DMS79 (cell line): ENCODE measurements at regions not wholly inside any gene's neighbourhood (a gene's known extent, or its start where the extent isn't known, plus 50 kb on each side); places are given as distances from the start of the nearest gene placed in this dataset.

ENCODE experiments used
- DNase-seq: peaks from one replicate; lab custom pipeline; 2025; lab: John Stamatoyannopoulos, UW

DNA sequence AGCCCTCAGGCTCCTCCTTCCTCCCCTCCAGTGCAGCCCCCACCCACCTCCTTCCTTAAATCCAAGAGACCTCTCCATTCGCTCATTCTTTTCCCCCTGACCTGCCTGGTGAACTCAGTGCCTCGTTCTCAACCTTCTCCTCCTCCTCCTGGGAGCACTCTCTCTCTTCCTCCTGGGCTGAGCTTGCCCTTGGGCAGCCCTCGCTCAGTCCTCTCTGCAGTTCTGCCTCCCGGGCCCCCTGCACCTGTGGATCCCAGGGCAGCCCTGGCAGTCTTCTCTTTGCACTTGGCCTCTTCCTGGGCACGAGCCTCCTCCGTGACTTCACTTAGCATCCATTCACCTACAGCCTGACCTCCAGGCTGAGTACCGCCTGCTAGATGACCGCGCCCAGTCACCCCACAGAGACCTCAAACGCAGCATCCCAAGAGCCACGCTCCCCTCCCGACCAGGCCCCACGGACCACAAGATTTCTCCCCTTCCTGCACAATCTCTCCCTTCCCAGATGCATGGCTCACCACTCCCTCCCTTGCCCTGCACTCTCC lies 58.9 kb upstream of the ID2 start:
- DNase-seq: no peak

DNA sequence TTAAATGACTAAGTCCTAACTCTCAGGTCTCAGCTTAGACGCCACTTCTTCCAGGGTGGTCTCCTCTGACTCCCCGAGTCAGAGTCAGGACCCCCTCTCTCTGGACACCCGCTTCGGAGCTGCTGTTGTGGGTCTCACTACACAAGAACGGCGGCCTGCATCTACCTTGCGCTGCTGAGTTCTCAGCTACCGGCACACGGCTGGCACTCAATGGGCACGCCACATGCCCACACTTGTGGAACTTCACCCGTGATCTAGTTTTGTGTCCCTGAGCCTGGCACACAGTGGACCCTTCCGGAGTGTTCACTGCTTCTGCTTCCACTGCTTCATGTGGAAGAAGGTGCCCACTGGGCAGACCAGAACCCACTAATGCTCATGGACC lies 58.3 kb upstream of the ID2 start:
- DNase-seq: no peak

DNA sequence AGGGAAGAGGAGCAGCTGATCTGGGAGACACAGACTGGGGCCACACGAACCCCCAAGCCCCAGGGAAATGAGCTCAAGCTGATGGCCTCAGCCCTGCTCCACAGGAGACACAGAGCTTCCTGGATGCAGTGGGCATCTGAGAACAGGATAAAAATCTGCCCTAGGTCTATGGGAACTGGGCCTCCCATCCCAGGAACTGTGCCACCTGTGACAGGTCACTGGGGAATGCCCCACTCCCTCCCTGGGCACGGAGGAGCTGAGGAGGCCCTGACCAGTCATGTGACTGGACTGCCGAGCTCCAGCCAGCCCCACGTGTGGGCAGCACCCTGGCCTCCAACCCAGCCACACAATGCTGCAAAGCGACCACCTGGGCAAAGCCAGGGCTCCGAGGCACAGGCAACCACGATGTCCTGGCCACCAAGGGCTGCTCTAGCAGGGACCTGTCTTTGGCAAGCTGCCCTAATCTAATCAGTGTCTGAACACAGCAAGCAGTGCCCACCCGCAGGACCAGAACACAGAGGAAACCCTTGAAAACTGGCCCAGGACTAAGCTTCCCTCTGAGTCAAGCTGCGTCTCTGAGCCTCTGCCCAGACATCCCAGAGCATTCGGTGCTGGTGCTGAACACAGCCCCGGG lies 57.8 kb upstream of the ID2 start:
- no peak for DNase-seq

DNA sequence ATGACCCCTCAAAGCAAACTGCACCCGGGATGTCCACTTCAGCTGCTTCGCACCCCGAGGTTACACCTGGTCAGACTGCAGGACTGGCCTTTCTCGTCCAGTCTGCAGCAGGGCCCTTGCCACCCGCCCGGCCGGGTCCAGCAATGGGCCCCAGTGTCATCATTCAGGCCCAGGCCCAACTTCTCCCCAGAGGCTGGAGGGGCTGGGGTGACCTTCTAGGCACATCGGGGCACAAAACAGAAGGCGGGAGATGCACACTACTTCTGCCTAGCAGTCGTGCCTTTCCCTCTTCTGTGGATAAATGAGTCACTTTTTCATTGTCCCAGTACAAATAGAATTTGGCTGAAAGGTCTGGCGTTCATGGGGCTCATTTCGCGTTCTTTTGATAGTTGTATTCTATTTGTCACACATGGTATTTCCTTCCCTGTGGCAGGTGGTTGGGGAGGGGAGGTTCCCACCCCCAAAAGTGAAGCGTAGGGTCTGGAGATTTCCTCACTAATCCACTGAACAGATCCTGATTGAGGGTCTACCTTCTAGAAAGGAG lies 56.9 kb upstream of the ID2 start:
- no peak for DNase-seq

DNA sequence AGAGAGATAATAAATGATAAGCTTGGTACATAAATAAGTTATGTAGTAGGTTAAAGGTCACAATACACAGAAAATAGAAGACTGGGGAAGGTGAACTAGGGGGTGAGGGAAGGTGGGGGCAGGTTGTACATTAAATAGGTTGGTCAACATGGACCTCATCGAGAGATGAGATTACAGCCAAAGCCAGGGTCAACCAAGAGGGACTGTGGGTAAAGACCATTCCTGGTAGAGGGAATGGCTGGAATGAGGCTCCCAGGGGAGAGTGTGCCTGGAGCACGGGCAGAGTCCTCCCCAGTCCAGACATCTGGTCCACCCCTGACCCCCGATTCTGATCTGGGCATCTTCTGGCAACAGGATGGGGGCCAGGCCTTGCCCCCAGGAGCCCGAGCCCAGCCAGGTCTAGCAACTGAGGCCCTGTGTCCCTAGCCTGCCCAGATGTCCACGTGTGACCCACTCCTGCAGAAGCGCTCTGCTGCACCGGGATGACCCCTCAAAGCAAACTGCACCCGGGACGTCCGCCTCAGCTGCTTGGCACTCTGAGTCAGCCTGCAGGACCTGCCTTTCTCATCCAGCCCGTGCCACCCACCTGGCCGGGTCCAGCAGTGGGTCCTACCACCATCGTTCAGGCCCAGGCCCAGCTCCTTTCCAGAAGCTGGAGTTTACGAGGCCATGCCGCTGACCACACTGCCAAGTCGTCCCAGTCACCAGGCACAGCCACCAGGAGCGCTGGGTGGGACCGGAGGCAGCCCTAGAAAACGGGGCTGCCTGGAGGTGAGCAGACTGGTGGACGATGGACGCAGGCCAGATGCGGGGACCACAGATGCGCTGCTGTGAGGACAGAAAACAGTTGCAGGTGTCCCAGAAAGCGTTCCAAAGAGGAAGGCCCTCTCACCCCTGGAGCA lies 56.2 kb upstream of the ID2 start:
- DNase-seq: no peak

DNA sequence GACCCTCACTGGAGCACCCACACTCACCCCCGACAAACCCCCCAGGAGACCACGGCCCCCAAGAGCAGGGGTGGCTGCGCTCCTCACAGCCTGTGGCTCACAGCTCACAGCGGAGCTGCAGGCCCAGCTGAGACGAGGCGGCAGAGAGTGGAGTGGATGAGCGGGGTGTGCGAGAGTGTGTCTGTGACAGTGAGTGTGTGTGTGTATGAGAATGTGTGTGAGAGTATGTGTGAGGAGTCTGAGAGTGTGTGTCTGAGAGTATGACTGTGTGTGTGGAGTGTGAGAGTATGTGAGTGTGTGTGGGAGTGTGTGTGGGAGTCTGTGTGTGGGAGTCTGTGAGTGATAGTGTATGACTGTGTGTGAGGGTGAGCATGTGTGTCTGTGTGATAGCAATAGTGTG lies 55.3 kb upstream of the ID2 start:
- DNase-seq: no peak

DNA sequence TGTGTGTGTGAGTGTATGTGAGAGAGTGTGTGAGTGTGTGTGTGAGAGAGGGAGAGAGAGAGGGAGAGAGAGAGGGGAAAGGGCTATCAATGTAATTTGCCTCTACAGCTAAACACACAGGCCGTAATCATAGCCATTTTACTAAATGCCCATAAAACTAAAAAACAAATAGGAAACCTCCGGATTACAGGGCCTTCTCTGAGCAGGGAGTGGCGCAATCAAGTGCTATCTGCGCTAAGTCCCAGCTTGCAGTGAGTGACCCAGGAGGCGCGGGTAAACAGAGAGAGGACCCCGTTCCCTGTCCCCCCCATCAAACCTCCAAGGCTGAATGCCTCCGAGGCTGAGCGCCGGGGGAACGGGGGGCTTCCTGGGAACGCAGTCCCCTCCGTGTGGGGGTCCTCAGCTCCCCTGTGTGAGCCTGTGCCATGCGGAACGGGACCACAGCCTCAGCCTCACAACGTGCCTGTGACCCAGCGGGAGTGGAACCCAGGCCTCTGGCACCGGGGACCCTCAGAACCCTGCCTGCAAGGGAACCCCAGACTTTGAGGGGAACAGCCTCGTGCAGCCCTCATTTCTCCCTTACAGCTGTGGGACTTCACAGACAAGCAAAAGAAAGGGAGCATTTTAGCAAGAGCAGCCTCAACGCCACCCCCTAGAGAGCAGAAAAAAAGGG lies 54.7 kb upstream of the ID2 start:
- no peak for DNase-seq

DNA sequence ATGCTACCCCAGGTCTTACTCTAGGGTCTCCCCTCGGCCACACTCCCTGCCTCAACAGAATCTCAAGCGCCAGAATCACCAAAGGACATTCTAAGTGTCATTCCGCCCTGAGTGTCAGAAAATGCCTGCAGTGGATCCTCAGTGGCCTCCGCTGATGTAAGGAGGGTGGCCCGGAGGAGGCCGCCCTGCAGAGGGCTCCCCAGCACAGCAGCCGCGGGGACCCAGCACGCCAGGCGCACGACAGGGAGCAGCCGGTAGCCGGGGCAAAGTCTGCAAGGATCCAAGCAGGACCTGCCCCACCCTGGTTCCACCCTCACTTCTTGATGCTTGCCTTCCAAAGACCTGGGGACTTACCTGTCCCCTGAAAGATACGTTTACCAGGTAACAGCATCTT lies 54.2 kb upstream of the ID2 start:
- no peak for DNase-seq

DNA sequence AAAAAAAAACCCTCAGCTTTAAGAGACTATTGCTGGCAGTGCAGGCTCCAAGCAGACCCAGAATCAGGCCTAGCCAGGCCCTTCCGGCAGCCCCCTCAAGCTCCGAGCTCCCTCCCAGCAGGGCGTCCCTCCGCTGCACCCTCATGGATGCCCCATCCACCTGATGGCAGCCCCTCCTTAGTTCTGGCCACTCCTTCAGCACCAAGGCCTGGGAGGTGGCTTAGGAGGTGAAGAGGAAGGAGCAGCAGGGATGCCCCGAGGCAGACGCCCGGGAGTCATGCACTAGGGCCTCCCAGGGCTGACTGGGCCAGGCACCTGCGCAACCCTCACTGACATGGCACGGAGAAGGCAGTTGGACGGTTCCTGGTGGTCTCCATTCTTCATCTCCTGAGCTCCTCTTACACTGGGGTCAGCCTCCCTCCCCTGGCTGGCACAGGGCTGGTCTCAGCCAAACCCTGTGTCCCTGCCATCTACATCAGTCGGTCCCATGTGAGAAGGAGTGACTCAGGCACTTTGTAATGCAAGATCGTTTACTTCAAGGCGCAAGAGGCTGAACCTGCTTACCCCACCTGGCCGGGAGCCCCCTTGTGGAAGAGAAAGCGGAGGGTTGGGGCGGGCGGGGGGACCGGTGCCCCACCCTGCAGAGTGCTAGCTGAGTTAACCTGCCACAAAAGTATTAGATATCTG lies 53.5 kb upstream of the ID2 start:
- DNase-seq: no peak

DNA sequence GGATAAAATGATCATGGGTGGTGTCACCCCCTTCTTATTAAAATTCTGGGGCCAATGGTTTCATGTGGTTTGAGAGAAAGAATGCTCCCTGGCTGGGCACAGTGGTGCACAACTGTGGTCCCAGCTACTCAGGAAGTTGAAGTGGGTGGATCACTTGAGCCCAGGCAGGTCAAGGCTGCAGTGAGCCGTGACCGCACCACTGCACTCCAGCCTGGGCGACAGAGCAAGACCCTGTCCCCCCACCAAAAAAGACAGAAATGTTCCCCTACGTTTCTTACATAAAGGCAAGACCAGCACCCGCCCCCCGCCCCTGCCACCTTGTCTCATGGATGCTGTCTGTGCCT lies 53.0 kb upstream of the ID2 start:
- no peak for DNase-seq

DNA sequence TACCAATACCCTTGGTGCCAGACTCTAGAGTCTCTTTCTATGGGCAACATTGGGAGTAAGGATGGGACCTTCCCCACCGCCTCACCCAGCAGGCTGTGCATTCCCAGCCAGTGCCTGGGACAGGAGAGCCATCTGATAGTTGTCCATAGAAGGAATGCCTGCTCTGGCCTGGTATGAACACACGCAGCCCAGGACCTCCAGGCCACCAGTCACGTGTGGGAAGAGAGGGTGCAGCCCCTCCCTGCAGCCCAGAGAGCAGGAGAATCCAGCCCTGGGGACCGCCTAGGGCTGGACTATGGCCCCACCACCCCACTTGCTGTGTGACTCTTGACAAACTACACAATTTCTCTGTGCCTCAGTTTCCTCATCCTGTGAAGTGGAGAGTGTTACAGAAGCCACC lies 52.5 kb upstream of the ID2 start:
- DNase-seq: no peak

DNA sequence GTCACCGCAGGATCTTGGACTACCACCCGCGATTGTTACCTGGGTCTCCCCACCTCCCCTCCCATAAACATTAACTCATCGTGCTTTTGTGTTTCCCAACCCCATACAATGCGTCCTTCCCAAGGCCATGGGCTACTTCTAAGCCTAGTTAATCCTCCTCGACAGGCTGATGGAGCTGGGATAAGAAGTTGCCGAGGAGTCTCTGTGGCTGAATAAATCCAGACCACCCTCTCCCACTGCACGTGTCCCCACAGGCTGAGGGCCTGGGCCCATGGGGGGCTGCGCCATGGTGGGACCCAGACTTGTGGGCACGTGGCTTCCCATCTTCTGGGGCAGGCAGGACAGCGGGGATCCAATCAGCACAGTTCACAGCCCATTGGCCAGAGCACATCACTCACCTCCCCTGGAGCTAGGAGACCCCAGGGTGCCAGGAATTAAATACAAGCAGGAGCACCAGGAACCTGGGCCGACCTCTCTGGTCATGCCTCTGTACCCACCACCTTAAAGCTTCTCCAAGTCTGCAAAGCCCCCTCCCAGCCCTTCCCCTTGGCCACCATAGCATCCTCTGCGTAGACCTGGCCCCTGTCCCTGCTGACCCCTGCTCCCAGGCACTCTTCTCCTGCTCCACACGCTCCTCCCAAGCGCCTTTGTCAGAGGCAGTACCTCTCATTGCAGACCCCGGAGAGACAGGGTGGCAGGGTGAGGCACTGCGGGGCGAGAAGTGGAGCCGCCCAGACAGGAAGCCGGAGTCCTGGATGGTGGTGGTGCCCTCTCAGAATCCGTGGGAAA lies 51.0 kb upstream of the ID2 start:
- no peak for DNase-seq

DNA sequence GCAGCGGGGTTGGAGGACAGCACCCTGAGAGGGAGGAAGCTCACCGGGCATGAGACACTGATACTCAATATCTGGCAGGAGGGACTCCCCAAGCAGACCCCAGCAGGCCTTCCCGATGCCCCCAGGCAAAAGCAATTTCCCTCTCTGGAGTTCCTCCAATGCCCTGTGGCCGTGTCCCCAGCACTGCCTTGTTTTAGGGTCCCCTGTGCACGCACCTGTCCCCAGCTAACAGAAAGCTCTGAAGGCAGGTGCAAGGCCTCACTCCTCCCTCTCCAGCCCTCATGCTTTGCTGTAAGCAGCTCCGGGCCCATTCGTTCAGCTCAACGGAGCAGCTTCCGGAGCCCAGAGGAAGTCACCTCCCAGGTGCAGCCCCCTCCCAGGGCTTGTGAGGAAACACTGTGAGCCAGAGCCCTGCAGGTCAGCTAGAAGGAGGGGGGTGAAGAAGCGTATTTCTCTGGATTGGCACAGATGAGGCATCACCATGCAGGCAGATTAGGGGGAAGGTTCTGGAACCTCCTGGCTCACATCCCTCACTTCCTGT lies 50.3 kb upstream of the ID2 start:
- no peak for DNase-seq
